ENCODE measurements at regions not wholly inside any gene's neighbourhood (a gene's known extent, or its start where the extent isn't known, plus 50 kb on each side); places are given as distances from the start of the nearest gene placed in this dataset.

GRCh38 chr1:114337417-114337816 is 173.6 kb downstream of the TRIM33 start:
- TF ChIP-seq, protein P1, sequence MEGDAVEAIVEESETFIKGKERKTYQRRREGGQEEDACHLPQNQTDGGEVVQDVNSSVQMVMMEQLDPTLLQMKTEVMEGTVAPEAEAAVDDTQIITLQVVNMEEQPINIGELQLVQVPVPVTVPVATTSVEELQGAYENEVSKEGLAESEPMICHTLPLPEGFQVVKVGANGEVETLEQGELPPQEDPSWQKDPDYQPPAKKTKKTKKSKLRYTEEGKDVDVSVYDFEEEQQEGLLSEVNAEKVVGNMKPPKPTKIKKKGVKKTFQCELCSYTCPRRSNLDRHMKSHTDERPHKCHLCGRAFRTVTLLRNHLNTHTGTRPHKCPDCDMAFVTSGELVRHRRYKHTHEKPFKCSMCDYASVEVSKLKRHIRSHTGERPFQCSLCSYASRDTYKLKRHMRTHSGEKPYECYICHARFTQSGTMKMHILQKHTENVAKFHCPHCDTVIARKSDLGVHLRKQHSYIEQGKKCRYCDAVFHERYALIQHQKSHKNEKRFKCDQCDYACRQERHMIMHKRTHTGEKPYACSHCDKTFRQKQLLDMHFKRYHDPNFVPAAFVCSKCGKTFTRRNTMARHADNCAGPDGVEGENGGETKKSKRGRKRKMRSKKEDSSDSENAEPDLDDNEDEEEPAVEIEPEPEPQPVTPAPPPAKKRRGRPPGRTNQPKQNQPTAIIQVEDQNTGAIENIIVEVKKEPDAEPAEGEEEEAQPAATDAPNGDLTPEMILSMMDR (optimal IDR thresholded peaks at IDR 0.05 in 1 of 3, IDR thresholded peaks at IDR 0.05 in 1 of 3, conservative IDR thresholded peaks at IDR 0.05 in 1 of 3; ENCODE audit: extremely low read depth in 1 of 3, insufficient read depth in 2 of 3, low read length in 3 of 3): no peak
- no peak for TF ChIP-seq EZH2 (IDR thresholded peaks at IDR 0.05; ENCODE audit: low read length)

All from keratinocyte (primary cell).